Fibroblast of the aortic adventitia (primary cell): ENCODE measurements at regions not wholly inside any gene's neighbourhood (a gene's known extent, or its start where the extent isn't known, plus 50 kb on each side); places are given as distances from the start of the nearest gene placed in this dataset.

Experiments
- DNase-seq: peaks from one replicate; pipeline ENCODE4 v3.0.0-alpha.2; 2010; ENCODE audit warnings: low read depth
- H3K4me3 ChIP-seq: 2 replicates; pipeline ENCODE4 v1.5.1; 2011; ENCODE audit warnings: low read depth, mild to moderate bottlenecking, control low read depth, low read length, moderate library complexity
- TF ChIP-seq, protein P1 (sequence below): IDR thresholded peaks from 2 replicates; pipeline ENCODE4 v1.5.1; 2011; ENCODE audit warnings: mild to moderate bottlenecking, low read length, control low read depth, inconsistent platforms; ENCODE audit not compliant: insufficient read depth

DNA sequence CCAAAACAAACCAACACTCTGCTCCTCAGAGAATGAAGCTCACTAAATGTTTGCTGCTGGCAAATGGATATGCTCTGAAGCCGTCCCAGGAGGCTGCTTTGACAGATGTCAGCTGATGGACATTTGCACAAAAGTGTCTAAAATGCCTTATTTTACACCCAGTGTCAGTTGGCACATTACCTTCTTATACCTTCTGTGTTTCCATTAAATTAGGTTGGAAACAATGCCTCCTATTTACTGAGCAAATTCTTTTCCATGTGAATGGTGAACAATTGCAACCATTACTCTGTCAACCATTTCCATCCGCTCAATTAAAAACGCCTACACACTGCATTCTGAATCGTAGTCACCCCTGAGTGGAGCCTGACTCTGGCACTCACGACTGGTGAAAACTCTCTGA lies 1679.9 kb upstream of the FLRT2 start:
- no peak overlapping the region for H3K4me3 ChIP-seq
- TF ChIP-seq, protein P1, sequence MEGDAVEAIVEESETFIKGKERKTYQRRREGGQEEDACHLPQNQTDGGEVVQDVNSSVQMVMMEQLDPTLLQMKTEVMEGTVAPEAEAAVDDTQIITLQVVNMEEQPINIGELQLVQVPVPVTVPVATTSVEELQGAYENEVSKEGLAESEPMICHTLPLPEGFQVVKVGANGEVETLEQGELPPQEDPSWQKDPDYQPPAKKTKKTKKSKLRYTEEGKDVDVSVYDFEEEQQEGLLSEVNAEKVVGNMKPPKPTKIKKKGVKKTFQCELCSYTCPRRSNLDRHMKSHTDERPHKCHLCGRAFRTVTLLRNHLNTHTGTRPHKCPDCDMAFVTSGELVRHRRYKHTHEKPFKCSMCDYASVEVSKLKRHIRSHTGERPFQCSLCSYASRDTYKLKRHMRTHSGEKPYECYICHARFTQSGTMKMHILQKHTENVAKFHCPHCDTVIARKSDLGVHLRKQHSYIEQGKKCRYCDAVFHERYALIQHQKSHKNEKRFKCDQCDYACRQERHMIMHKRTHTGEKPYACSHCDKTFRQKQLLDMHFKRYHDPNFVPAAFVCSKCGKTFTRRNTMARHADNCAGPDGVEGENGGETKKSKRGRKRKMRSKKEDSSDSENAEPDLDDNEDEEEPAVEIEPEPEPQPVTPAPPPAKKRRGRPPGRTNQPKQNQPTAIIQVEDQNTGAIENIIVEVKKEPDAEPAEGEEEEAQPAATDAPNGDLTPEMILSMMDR = no peak
- DNase-seq = no peak

- TF ChIP-seq, protein P1 = no peak
- H3K4me3 ChIP-seq = no peak overlapping the region
- no peak for DNase-seq
These were observed 1673.6 kb upstream of the FLRT2 start for GRCh38 chr14:83856334-83856733.

DNA sequence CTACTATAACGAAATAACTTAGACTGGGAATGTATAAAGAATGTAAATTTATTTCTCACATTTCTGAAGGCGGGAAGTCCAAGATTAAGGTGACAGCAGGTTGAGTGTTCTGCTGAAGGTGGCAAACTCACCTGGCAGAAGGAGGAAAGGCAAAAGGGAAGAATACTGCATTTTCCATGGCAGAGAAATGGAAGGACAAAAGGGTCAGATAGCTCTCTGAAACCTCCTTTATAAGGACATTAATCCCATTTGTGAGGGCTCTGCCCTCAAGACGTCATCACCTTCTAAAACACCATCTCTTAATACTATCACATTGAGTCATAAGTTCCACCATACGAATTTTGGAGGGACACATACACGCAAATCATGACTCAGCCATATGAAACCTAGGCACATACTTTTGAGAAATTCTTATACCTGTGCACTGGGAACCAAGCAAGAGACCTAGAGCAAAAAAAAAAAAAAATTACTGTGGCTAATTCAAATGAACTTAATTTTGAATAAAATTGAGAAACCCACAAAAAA lies 1669.3 kb upstream of the FLRT2 start:
- H3K4me3 ChIP-seq = no peak overlapping the region
- DNase-seq = no peak
- TF ChIP-seq, protein P1 = no peak

- TF ChIP-seq, protein P1 = no peak
- no peak for DNase-seq
- H3K4me3 ChIP-seq = no peak overlapping the region
These were observed 1666.7 kb upstream of the FLRT2 start for GRCh38 chr14:83863042-83863774.

DNA sequence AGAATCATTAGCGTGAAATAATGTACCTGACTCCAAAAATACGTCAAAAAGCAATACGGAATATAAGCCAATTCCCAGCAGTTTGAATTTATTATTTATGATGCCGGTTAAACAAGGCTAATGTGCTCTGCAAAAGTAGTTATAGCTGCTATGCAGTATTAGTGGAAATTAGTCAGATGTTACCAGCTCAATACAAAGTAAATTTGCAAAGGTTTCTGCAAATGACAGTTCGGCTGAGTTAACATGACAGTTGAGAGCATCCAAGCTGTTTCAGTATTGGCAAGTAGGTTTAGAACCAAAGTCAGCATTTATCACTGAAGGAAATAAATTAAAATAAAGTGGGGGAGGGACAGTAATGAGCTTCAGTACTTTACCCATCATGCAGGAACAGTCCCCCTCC lies 1665.8 kb upstream of the FLRT2 start:
- TF ChIP-seq, protein P1 = no peak
- no peak for DNase-seq
- no peak overlapping the region for H3K4me3 ChIP-seq

- no peak overlapping the region for H3K4me3 ChIP-seq
- DNase-seq = no peak
- TF ChIP-seq, protein P1 = no peak
These were observed 1662.2 kb upstream of the FLRT2 start for GRCh38 chr14:83867566-83868225.
